ENCODE measurements at regions not wholly inside any gene's neighbourhood (a gene's known extent, or its start where the extent isn't known, plus 50 kb on each side); places are given as distances from the start of the nearest gene placed in this dataset.
"Not testable (repeated sequence)": the region's sequence is repeated elsewhere in the genome, so short reads cannot be mapped to it uniquely, and the experiment has no call there.

DNA sequence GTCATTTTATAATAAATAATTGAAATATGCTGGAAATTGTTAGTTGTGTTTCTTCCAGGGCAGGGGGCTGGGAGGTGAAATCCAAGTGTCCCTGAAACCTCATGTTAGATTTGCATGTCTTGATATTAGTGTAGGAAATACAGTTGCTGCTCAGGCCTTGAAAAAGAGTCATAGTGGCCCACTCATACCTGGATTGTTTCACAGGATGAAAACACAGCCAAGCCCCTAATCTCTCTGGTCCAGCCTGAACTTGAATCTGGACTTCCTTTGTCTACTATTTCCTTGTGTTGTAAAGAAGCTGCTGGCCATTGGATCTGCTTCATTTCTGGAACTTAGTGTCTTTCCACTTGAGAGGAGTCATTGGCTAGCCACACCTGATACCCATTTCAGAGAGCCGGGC is 108.8 kb upstream of the JARID2 start:
- no peak for DNase-seq (ENCODE audit: low read depth in 1 of 2, low spot score in 1 of 2)

DNA sequence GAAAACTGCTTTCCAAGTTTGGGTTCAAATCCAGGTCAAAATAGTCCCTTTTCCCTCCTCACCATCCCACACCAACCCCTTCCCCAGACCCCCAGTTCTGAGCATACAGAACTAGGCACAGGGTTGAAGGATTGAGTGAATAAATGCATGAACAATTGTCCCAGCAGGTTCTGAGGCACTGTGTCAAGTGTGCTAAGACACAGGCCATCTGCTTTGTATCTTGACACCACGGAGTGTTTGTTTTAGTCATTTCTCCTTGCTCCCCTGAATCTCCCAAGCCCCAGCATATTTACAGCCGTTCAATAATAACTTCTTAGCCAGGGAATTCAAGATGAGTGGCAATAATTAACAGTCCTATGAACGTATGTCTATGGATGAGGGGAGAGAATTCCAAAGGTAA is 102.8 kb upstream of the JARID2 start:
- DNase-seq (ENCODE audit: low read depth in 1 of 2, low spot score in 1 of 2) = no peak

DNA sequence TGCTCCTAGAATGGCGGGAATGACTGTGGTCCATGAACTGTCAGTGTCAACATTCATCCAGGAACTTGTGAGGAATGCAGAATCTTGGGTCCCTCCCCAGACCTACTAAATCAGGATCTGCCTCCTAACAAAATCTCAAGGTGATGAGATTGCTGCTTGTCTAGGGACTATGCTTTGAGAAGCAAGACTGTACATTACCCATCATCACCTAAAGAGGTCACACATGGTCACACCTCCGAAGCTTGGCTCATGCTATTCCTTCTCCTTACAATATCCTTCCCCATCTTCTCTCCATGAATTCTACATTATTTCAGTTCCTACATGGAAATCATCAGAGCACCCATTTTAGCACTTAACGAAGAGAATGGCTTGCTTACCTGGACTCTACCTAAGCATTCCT is 102.3 kb upstream of the JARID2 start:
- DNase-seq (ENCODE audit: low read depth in 1 of 2, low spot score in 1 of 2) = no peak

DNA sequence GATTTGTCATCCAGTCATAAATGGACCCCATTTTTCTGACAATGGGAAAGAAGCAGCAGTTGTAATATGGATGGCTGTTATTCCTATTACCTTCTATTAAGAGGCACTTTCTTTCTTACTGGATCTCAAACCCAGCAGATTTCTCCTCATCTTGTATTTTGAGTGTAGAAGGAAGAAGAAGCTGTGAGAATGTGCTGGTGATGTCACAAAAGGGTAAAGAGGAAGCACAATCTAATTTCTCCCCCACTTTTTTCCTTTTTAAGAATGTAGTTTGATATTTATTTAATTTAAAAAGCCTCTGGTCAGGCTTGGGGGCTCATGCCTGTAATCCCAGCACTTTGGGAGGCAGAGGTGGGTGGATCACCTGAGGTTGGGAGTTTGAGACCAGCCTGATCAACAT is 100.0 kb upstream of the JARID2 start:
- no peak for DNase-seq (ENCODE audit: low read depth in 1 of 2, low spot score in 1 of 2)

DNA sequence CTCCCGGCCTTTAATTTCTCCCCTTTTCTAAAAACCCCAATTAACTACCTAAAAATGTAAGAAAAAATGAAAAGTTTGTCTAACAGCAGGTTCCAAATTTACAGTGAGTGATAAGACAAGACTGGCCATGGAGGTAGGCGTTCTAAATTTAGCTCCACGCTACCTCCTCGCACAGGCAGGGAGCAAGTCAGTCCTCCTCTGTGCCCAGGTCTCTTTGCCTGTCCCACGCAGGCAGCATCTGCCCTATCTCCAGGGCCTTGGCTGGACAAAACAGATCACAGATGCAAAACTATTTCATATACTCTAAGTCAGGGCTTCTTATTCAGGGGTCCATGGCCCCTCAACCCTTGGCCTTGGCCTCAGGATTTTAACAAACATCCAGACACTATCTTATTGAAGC is 98.0 kb upstream of the JARID2 start:
- DNase-seq (ENCODE audit: low read depth in 1 of 2, low spot score in 1 of 2) = no peak

DNA sequence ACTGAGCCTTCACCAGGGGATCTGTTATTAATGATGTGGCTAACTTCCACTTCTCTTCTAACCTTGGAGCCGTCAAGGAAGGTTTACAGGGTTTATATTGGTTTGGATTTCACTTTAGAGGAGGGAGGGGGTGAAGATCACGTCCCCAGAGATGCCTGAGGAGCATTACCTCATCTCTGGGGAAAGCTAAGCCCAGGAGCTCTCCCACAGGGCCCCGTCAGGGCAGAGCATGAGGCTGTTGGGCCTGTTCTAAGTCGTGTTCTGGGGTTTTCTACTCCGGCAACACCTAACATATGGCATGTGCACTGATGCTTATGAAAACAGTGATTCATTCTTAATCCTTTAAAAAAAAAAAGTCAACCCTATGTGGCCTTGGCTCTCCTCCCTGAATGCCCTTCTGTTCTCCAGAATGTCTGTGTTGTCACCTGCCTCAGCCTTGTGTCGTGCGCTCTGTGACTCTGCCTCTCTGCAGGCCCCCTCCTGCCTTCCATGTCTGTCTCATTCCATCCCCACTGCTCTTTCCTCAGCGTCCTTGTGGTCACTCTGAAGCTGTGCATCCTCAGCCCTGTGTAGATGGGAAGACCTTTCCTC is 97.4 kb upstream of the JARID2 start:
- no peak for DNase-seq (ENCODE audit: low read depth in 1 of 2, low spot score in 1 of 2)

DNA sequence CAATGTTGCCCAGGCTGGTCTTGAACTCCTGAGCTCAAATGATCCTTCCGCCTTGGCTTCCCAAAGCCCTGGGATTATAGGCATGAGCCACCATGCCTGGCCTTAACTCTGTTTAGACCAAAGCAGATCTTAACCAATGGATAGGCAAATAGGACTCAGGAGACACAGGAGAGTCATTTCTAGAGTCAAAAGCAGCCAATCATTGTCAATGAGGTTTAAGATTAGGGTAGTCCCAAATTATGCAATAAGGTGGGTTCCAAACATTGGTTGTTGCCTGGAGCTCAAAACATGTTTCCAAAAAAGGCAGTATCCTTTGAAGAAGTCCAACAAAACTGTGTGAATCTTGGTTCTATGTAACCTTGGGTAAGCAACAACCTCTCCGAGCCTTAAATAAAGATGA is 95.7 kb upstream of the JARID2 start:
- DNase-seq (ENCODE audit: low read depth in 1 of 2, low spot score in 1 of 2) = no peak

DNA sequence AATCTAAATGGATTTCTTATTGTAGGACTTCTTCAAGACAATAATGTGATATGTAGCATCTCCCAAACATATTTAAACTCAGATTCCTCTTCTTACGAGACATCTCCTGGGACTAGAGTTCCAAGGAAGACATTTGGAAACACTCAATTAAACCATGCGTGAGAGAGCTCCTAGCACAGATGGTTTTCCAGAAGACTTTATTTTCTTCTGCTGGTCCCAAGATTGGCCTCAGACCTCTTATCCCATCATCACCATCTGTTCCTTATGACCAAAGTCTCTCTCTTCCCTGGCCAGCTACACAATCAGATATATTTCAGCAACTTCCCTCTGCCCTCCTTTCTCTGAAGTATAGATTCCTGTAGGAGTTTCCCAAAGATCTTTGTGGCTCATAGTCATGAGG is 93.2 kb upstream of the JARID2 start:
- no peak for DNase-seq (ENCODE audit: low read depth in 1 of 2, low spot score in 1 of 2)

DNA sequence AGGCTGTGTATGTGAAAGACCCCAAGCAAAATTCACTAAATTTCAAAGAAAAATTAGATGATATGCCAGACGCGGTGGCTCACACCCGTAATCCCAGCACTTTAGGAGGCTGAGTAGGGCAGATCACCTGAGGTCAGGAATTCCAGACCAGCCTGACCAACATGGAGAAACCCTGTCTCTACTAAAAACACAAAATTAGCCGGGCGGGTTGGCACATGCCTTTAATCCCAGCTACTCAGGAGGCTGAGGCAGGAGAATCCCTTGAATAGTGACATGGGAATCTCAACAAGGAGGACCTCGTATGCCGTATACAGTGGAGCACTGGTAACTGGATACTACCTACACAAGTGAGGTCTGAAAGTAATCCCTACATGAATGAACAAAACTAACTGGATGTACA is 92.7 kb upstream of the JARID2 start:
- DNase-seq (ENCODE audit: low read depth in 1 of 2, low spot score in 1 of 2) = no peak

DNA sequence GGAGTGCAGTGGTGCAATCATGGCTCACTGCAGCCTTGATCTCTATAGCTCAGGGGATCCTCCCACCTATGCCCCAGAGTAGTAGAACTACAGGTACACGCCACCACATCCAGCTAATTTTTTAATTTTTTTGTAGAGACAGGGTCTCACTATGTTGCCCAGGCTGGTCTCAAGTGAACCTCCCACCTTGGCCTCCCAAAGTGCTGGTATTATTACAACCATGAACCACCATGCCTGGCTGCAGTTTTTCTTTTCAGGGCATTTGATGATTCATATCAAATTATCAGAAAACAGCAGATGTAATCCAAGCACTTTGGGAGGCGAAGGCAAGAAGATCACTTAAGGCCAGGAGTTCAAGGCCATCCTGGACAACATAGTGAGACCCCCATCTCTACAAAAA is 88.4 kb upstream of the JARID2 start:
- DNase-seq (ENCODE audit: low read depth in 1 of 2, low spot score in 1 of 2) = no peak

DNA sequence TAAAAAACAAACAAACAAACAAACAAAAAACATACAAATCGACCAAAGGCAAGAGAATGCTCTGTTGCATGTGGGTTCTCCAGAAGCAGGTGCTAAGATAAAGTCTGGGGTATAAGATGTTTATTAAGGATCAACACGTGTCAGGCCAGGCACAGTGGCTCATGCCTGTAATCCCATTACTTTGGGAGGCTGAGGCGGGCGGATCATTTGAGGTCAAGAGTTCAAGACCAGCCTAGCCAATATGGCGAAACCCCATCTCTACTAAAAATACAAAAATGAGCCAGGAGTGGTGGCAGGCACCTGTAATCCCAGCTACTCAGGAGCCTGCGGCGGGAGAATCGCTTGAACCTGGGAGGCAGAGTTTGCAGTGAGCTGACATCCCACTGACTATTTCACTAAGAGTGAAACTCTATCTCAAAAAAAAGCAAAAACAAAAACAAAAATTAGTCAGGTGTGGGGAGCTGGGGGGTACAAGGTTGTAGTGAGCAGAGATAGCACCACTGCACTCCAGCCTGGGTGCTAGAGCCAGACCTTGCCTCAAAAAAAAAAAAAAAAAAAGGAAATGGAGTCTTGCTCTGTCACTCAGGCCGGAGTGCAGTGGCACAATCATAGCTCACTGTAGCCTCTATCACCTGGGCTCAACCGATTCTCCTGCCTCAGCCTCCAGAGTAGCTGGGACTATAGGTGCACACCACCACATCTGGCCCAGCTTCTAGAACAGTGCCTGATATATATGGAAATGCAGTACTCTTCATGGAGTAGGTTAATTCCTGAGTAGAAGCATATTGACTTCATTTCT is 86.8 kb upstream of the JARID2 start:
- DNase-seq (ENCODE audit: low read depth in 1 of 2, low spot score in 1 of 2) = no peak

DNA sequence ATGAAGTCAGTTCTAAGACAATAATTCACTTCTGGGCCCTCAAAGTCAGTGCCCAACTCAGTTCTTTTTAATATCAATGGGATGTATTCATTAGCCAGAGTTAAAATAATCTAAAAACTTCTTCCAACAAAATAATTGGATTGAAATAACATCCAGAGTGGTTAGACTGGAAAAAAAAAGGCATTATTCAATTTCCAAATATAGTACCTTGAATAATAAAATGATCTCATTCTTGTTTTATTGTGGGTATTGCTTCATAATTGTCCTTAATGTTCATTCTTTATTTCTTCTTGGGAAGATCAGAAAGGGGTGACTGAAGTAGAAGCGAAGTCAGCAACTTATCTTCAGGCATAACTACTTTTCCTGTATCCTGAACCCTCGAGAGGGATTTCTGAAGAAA is 85.1 kb upstream of the JARID2 start:
- no peak for DNase-seq (ENCODE audit: low read depth in 1 of 2, low spot score in 1 of 2)

DNA sequence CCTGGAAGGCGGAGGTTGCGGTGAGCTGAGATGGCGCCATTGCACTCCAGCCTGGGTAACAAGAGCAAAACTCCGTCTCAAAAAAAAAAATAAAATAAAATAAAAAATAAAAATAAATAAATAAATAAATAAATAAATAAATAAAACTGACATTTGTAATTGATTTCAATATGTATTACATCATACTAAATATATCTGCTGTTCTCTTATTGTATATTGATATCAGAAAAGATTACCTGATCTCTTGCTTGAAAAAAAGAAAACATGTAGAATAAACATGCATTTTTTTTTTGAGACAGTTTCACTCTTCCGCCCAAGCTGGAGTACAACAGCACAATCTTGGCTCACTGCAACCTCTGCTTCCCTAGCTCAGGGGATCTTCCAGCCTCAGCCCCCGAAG is 81.0 kb upstream of the JARID2 start:
- not testable (repeated sequence) for DNase-seq (ENCODE audit: low read depth in 1 of 2, low spot score in 1 of 2)

DNA sequence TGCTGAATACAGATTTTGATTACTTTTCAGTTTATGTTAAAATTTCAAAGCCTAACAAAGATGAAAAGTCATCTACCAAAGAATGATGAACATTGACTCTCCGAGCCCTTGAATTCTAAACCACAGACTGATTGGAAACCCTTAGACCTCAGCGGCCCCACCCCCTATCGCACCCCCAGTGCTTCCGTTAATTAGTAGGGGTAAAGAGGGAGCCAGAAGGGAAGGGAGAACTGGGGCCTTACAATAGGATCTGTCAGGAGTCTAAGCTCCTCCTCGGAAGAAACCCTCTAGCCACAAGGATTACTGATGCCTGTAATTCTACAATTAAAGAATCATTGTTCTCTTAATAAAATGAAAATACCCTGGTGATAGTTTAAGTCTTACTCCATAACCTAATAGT is 79.7 kb upstream of the JARID2 start:
- DNase-seq (ENCODE audit: low read depth in 1 of 2, low spot score in 1 of 2) = no peak

DNA sequence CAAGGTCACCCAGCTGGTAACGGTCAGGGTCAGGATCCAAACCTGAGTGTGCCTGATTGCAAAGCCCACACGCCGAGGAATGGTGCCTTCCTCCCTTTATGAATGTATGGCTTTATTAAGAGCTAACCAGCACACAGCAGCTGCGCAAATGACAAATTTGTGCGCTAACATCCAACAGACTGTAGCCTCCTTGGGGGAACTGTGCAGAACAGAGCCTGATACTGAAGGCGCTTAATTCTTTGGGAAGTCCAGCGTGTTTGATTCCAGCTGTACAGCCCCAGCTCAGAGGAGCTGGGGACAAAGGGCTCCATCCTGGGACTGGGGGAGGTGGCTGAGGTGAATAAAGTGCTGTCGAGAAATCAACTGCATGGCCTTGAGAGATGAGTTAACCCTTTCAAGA is 75.7 kb upstream of the JARID2 start:
- no peak for DNase-seq (ENCODE audit: low read depth in 1 of 2, low spot score in 1 of 2)

DNA sequence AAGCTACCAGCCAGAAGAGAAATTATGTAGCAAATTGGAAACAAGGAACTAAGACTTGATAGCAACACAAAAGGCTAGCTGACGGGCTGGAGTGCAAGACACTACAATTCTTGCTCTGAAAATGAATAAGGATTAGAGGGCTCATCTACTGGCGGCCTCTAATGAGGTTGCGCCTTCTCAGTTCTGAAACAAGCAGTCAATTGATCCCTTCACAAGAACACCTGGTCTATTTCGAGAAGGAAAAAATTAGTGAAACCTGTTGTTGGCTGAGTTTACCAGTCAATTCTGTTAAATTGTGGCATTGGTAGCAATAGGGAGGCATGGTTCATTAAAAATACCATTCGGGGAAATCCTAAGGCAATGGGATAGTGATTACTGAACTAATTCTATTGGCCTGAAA is 74.8 kb upstream of the JARID2 start:
- no peak for DNase-seq (ENCODE audit: low read depth in 1 of 2, low spot score in 1 of 2)

DNA sequence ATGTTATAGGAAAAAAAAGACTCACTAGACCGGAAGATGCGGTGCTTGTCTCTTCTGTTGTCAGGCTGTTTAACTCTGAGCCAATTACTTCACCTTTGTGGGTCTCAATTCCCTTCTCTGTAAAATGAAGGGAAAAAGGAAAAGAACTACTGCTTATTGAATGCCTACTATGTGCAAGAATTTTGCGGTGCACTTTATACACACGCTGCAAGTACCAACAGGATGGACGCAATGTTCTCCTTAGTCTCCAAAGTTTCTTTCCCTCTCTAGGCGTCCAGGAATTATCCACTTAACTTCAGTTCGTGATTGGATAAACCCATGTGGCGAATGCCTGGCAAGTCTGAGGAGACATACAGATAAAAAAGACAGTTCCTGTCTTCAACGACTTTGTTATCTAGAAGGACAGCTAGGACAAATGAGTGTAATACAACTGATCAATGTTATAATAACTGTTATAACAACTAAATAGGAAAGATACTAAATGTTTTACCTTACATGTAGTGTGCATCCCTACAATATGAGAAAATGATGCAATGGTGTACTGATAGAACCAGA is 69.0 kb upstream of the JARID2 start:
- DNase-seq (ENCODE audit: low read depth in 1 of 2, low spot score in 1 of 2) = no peak

DNA sequence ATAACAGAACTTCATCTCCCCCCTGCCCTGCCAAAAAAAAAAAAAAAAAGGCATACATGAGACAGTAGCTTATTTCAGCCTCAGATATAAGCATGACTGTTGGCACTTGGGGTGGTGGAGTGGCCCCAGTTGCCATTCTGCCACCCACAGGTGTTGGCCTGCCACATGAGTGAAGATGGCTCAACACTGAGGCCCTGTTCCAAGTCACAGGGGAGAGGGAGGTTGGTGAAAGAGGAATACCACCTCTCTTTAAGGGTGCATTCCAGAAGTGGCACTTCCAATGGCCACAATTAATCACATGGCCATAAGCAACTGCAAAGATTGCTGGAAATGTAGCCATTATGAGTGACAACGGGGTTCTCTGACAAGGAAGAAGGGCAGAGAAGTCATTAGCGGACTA is 61.9 kb upstream of the JARID2 start:
- peak in 1 of 2 donors; percentile 15 for DNase-seq (ENCODE audit: low read depth in 1 of 2, low spot score in 1 of 2)

DNA sequence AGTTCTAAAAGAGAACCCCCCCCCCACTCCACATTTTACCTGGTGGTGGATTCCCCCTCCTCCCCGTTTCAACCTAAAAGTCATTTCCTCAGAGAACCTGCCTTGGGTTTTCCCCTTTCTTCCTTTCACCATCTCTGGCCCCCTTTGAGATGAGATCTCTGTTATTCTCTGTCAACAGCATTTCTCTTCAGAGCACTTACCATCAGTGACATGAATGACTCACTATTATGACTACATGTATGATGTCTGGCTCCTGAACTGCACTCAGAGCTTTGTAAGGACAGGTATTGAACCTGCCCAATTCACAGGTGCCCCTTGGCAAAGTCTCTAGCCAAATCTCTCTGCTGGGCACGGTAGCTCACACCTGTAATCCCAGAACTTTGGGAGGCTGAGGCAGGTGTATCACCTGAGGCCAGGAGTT is 61.4 kb upstream of the JARID2 start:
- no peak for DNase-seq (ENCODE audit: low read depth in 1 of 2, low spot score in 1 of 2)

DNA sequence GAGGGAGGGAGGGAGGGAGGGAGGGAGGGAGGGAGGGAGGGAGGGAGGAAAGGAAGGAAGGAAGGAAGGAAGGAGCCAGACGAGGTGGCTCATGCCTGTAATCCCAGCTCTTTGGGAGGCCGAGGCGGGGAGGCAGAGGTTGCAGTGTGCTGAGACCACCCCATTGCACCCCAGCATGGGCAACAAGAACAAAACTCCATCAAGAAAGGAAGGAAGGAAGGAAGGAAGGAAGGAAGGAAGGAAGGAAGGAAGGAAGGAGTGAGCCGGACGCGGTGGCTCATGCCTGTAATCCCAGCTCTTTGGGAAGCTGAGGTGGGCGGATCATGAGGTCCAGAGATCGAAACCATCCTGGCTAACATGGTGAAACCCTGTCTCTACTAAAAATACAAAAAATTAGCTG is 60.8 kb upstream of the JARID2 start:
- not testable (repeated sequence) for DNase-seq (ENCODE audit: low read depth in 1 of 2, low spot score in 1 of 2)

DNA sequence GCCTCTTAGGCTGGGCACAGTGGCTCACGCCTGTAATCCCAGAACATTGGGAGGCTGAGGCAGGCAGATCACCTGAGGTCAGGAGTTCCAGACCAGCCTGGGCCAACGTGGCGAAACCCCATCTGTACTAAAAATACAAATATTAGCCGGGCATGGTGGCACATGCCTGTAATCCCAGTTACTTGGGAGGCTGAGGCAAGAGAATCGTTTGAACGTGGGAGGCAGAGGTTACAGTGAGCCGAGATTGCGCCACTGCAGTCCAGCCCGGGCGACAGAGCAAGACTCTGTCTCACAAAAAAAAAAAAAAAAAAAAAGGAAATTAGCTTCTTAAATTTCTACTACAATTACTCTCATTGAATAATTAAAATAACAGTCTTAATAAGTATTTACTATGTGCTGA is 52.4 kb upstream of the JARID2 start:
- not testable (repeated sequence) for DNase-seq (ENCODE audit: low read depth in 1 of 2, low spot score in 1 of 2)

DNA sequence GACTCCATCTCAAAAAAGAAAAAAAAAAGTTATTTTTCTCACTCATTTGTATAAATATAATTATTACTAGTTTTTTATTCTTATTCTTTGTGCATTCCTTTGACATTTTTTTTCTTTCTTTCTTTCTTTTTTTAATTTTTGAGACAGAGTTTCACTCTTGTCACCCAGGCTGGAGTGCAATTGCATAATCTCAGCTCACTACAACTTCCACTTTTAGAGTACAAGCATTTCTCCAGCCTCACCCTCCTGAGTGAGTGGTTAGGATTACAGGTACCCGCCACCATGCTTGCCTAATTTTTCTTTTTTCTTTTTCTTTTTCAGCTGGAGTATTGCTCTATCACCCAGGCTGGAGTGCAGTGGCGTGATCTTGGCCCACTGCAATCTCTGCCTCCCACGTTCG is 51.4 kb upstream of the JARID2 start:
- no peak for DNase-seq (ENCODE audit: low read depth in 1 of 2, low spot score in 1 of 2)

All from stimulated activated CD4-positive, alpha-beta T cell treated with anti-CD3 and anti-CD28 coated beads, Interleukin-15, amount 100 ng/mL, for 1 hour (primary cell).